Activated B cell treated with CpG ODN at 0.5 μM for 24 hours (primary cell): ENCODE measurements at regions not wholly inside any gene's neighbourhood (a gene's known extent, or its start where the extent isn't known, plus 50 kb on each side); places are given as distances from the start of the nearest gene placed in this dataset.
"Not testable (repeated sequence)": the region's sequence is repeated elsewhere in the genome, so short reads cannot be mapped to it uniquely, and the experiment has no call there.

Experiments
- ATAC-seq: fragments of 200-7000 bp; cut with Tn5 transposase; one replicate; pipeline ENCODE4 v1.10.0; 2021; ENCODE audit warnings: low read depth, mild to moderate bottlenecking, moderate library complexity
- CTCF ChIA-PET: fragments of 350-600 bp; sonication (Branson Sonifier 250); formaldehyde crosslinking; loops from one replicate; lab custom pipeline; 2021; ENCODE audit warnings: antibody characterized with exemption; lab: Charles Lee
- POLR2A ChIA-PET: fragments of 350-600 bp; sonication (Branson Sonifier 250); formaldehyde crosslinking; loops from one replicate; lab custom pipeline; 2021; ENCODE audit warnings: antibody characterized with exemption; lab: Charles Lee
- DNase-seq: peaks from one replicate; pipeline ENCODE4 v3.0.0; 2022
- H3K27ac Mint-ChIP-seq: one replicate; pipeline ENCODE4 v1.8.0; 2020; ENCODE audit warnings: mixed read lengths
- H3K27me3 Mint-ChIP-seq: one replicate; pipeline ENCODE4 v1.8.0; 2021; ENCODE audit warnings: mixed read lengths
- H3K36me3 Mint-ChIP-seq: one replicate; pipeline ENCODE4 v1.8.0; 2021; ENCODE audit warnings: low read depth, mixed read lengths
- H3K4me1 Mint-ChIP-seq: one replicate; pipeline ENCODE4 v1.8.0; 2021; ENCODE audit warnings: mixed read lengths
- H3K4me3 Mint-ChIP-seq: one replicate; pipeline ENCODE4 v1.8.0; 2020; ENCODE audit warnings: mild to moderate bottlenecking, mixed read lengths
- H3K9me3 Mint-ChIP-seq: one replicate; pipeline ENCODE4 v1.8.0; 2020; ENCODE audit warnings: mixed read lengths
- CTCF ChIP-seq: fragments of 200-600 bp; IDR thresholded peaks from one replicate; pipeline ENCODE4 v1.8.0; 2022; ENCODE audit warnings: antibody characterized with exemption, mild to moderate bottlenecking
- intact Hi-C: fragments of 100-400 bp; cut with micrococcal nuclease; formaldehyde crosslinking; loops from one replicate; pipeline ENCODE4 v1.15.1; 2024

GRCh38 chr5:92694067-92694466 is 887.0 kb downstream of the NR2F1-AS1 start:
- no peak overlapping the region for H3K4me3 Mint-ChIP-seq
- CTCF ChIA-PET = no interaction called here
- intact Hi-C loops = no loop called here
- no peak overlapping the region for H3K27ac Mint-ChIP-seq
- no peak for TF ChIP-seq CTCF
- H3K36me3 Mint-ChIP-seq = no peaks in the 10 kb centered on the region
- ATAC-seq (no peak), DNase-seq (no peak)
- H3K9me3 Mint-ChIP-seq = peaks cover 8% of the 10 kb centered on the region
- no peaks in the 10 kb centered on the region for H3K27me3 Mint-ChIP-seq
- no peaks in the 10 kb centered on the region for H3K4me1 Mint-ChIP-seq
- POLR2A ChIA-PET = no interaction called here

GRCh38 chr5:92691955-92692354 is 889.1 kb downstream of the NR2F1-AS1 start:
- H3K27ac Mint-ChIP-seq, H3K27me3 Mint-ChIP-seq, CTCF ChIA-PET, DNase-seq, ATAC-seq, H3K4me3 Mint-ChIP-seq, H3K4me1 Mint-ChIP-seq, POLR2A ChIA-PET, H3K36me3 Mint-ChIP-seq, H3K9me3 Mint-ChIP-seq, intact Hi-C loops: not testable (repeated sequence)

- ChIA-PET POLR2A (no interaction called here), CTCF (no interaction called here)
- TF ChIP-seq CTCF = no peak
- Mint-ChIP-seq H3K4me1 (no peaks in the 10 kb centered on the region), H3K27me3 (no peaks in the 10 kb centered on the region), H3K36me3 (no peaks in the 10 kb centered on the region), H3K9me3 (peaks cover 9% of the 10 kb centered on the region), H3K27ac (no peak overlapping the region), H3K4me3 (no peak overlapping the region)
- DNase-seq (no peak), ATAC-seq (no peak)
- intact Hi-C loops = no loop called here
These were observed 892.9 kb downstream of the NR2F1-AS1 start for GRCh38 chr5:92687821-92688722.

GRCh38 chr5:92678640-92679039 is 902.4 kb downstream of the NR2F1-AS1 start:
- intact Hi-C loops = no loop called here
- POLR2A ChIA-PET = no interaction called here
- no peak for ATAC-seq
- Mint-ChIP-seq H3K27ac (no peak overlapping the region), H3K9me3 (peaks cover 3% of the 10 kb centered on the region), H3K36me3 (no peaks in the 10 kb centered on the region), H3K27me3 (no peaks in the 10 kb centered on the region), H3K4me3 (no peak overlapping the region), H3K4me1 (no peaks in the 10 kb centered on the region)
- no peak for DNase-seq
- TF ChIP-seq CTCF = no peak
- CTCF ChIA-PET = no interaction called here

GRCh38 chr5:92676215-92677165 is 904.5 kb downstream of the NR2F1-AS1 start:
- no peaks in the 10 kb centered on the region for H3K9me3 Mint-ChIP-seq
- no peak for ATAC-seq
- H3K4me1 Mint-ChIP-seq = no peaks in the 10 kb centered on the region
- ChIA-PET POLR2A (no interaction called here), CTCF (no interaction called here)
- no peaks in the 10 kb centered on the region for H3K36me3 Mint-ChIP-seq
- no peaks in the 10 kb centered on the region for H3K27me3 Mint-ChIP-seq
- DNase-seq = no peak
- no peak overlapping the region for H3K4me3 Mint-ChIP-seq
- H3K27ac Mint-ChIP-seq = no peak overlapping the region
- intact Hi-C loops = no loop called here
- TF ChIP-seq CTCF = no peak
